NCI-H1436 treated with DMSO at 0.1 percent for 48 hours (cell line): ENCODE measurements at regions not wholly inside any gene's neighbourhood (a gene's known extent, or its start where the extent isn't known, plus 50 kb on each side); places are given as distances from the start of the nearest gene placed in this dataset.
"Not testable (repeated sequence)": the region's sequence is repeated elsewhere in the genome, so short reads cannot be mapped to it uniquely, and the experiment has no call there.

Experiments used
- DNase-seq: peaks from one replicate; lab custom pipeline; 2025; lab: John Stamatoyannopoulos, UW

GRCh38 chr13:90798381-90798780 lies 549.1 kb upstream of the MIR17HG start:
- no peak for DNase-seq

DNA sequence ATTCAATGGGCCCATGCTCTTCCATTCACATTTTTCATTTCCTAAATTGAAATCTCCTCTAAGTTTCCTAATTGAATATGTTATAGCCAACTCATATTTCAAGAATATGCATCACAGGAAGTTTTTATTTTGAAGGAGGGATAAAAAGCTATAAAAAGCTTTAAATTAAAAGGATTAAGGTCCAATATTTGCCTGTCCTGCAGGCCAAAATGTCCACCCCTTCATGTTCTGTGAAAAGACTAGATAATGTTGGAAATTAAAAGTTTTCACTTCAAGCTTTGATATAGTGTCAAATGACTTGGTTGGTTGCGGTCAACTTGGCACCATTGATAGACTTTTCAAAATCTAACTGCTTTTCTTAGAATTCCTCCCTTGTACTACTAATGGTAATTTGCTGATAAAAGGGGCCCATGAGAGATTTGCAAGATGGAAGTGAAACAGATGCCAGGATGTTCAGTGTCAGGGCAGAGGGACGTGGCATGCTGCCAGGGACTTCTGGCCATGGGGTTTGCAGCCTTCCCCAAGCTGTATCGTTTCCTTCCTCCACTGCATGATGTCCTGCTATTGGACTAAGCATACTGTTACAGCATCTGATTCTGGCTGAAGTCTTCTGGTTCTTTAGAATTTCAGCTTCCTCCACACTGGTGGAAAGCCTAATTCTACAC lies 547.3 kb upstream of the MIR17HG start:
- no peak for DNase-seq

DNA sequence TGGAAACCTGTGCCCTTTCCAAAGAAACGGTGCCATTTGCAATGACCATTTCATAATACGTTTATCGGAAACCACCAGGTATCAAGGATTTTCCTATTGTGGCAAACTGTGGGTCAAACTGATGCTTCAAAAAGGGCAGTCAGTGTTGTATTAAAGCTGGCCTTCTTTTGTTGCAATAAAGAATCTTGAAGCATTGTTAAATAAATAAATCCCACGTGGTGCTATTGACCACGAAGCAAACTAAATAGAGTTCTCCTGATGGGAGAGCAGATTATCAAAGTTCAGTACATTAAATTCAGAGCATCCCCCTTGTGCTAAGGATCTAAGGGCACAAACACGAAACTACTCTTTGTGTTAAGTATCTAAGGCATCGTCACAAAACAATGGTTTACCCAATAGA lies 545.9 kb upstream of the MIR17HG start:
- no peak for DNase-seq

- DNase-seq: no peak
Measured at GRCh38 chr13:90803210-90803609, 544.3 kb upstream of the MIR17HG start.

DNA sequence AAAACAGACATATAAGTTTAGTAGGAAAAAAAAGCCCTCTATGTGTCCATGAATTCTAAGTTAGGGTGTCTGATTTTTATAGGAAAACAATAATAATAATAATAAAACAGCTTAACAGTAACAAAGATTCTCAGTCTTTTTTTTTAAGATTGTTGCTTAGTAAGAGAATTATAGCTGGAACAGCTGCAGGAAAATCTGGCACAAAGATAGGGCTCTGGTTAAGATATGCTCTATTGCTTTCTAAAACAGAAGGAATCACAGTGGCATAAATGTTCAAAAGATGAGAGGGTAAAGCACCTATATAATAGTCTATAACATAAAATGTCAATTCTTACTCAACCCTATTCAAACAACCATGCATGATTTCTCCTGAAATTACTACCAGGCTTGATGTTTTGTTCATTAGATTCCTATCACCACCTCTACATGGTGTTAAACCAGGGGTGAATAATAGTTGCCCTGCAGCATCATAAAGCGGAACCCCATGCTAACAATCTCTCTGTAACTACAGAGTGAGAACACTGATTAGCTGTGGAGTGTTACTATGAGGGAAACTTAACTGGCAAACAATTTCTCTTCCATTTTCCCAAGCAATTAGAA lies 541.4 kb upstream of the MIR17HG start:
- no peak for DNase-seq

DNA sequence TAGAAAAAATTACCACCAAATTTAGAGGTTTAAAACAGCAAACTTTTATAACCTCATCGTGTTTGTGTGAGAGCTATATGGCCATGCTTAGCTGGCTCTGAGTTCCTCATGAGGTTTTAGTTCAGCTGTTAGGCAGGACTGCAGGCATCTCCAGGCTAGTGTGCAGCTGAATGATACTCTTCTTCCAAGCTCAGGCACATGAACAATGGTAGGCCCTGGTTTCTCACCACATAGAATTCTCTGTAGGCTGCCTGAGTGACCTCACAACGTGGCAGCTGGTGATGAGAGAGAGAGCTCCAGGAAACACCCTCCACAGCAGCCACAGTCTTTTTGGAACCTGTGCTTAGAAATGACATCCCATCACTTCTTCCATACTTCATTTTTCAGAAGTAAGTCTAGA lies 540.6 kb upstream of the MIR17HG start:
- DNase-seq: no peak

GRCh38 chr13:90808838-90809237 lies 538.6 kb upstream of the MIR17HG start:
- DNase-seq: no peak

GRCh38 chr13:90824032-90824431 lies 523.5 kb upstream of the MIR17HG start:
- DNase-seq: no peak

DNA sequence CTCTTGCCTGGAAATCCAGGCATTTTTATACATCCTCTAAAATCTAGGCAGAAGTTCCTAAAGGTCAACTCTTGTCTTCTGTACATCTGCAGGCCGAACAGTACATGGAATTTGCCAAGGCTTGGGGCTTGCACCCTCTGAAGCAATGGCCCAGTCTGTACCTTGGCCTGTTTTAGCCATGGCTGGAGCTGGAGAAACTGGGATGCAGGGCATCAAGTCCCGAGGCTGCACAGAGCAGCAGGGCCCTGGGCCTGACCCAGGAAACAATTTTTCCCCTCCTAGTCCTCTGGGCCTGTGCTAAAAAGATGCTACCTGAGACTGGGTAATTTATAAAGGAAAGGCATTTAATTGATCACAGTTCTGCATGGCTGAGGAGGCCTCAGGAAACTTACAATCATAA lies 520.8 kb upstream of the MIR17HG start:
- DNase-seq: no peak

DNA sequence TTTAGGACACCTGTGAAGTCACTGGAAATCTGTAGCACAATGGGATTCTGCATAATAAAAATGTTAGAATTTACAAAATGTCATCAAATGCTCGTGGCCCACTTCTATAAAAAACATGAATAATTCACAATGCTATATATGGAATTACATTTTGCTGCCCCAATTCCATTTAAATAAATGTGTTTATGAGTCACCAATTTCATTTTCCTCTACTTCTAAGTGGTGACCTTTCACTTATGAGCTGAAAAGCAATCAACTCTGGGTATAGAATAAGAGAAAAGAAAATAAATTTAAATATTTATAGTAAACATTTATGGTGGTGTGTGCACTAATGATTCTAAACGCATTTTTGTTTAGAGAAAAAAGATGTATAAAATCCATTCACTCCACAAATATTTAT lies 516.7 kb upstream of the MIR17HG start:
- DNase-seq: no peak

DNA sequence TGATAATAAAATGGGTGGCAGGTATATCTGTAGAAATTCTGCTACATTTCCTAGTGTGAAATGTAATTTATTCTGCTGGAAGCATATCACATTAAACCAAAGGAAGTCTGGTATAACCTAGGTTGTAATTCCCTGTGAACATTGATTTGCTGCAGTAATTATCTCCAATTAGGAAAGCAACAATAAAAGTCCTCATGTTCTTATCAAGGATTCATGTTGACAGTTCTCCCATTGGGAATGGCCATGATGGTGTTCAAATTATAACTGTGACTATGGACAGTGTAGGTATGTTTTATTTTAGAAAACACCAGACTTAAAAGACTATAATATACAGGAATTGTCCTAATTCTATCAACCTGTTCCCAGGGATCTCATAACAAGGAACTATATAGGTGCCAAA lies 513.5 kb upstream of the MIR17HG start:
- DNase-seq: no peak

- DNase-seq: no peak
Measured at GRCh38 chr13:90834700-90835099, 512.8 kb upstream of the MIR17HG start.

- DNase-seq: no peak
Measured at GRCh38 chr13:90835826-90836225, 511.7 kb upstream of the MIR17HG start.

DNA sequence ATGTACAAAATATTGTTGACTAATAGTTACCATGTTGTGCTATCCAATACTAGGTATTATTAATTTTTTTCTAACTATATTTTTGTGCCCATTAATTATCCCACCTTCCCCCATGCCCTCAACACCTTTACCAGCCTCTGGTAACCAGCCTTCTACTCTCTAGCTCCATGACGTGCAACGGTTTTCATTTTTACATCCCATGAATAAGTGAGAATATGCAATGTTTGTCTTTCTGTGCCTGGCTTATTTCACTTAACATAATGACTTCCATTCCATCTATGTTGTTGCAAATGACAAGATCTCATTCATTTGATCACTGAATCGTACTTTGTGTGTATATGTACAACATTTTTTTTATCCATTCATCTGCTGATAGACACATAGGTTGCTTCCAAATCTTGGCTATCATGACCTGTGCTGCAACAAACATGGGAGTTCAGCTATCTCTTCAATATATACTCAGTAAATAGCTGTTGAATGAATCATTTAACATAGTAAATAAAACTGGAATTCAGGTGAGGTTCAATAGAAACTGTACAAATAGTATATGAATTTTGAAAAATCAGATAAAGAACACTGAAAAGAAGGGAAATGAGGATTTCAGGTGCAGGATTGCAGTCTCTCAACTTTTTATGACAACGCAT lies 509.0 kb upstream of the MIR17HG start:
- DNase-seq: no peak

DNA sequence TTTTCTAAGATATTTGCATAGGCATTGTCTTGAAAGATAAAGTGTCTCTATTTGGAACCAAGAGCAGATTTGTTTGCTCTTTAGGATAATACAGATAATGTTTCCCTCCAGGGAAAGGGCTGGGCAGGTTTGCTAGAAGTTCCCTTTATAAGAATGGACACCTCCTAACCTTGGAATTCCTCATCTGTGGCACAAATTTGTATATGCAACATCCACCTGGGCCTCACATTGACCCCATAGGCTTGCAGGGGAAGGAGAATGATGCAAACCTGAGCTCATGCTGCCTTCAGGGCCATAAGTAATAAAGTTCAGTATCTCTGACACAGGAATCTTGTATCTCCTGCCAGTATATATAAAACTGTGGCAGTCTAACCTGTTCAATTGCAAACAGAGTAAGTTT lies 508.4 kb upstream of the MIR17HG start:
- DNase-seq: no peak

GRCh38 chr13:90846936-90847335 lies 500.6 kb upstream of the MIR17HG start:
- DNase-seq: no peak

DNA sequence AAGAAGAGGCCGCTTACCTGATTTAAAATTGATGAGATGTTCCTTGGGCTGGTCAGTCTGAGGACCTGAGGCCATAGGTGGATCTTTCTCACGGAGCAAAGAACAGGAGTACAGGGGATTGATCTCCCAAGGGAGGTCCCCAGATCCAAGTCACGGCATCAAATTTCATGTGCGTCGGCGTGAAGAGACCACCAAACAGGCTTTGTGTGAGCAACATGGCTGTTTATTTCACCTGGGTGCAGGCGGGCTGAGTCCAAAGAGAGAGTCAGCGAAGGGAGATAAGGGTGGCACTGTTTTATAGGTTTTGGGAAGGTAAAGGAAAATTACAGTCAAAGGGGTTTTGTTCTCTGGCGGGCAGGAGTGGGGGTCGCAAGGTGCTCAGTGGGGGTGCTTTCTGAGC lies 493.8 kb upstream of the MIR17HG start:
- not testable (repeated sequence) for DNase-seq

- no peak for DNase-seq
Measured at GRCh38 chr13:90857921-90858320, 489.6 kb upstream of the MIR17HG start.

DNA sequence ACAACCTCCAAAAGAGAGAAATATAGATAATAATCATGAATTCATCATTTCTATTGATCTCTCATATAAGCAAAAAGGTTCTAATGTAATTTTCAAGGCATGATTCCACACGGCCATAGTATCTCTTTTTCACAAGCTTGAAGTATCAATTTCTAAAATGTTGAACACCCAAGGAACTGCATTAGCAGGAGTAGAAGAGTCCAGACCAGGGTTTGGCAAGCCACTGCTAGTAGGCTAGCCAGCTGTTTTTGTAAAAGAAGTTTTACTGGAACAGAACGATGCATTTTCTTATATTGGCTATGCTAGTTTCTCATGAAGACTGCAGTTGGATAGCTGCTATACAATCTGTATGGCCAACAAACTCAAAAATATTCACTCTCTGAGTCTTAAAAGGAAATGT lies 481.5 kb upstream of the MIR17HG start:
- no peak for DNase-seq

DNA sequence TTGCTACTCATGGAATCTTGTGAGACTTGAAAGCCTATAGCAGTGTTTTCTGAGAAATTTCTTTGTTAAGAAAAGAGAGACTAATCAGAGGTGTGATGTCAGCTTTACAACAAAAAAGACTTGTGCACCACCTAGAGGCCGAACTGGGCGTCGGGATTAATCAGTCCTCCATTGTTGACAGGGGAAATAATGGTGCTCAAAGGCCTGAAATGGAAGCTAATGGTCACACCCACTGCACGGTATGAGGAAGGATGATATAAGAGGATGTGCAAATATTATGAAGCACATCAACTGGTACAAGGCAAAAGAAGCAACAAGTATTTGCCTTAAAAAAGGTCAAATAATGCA lies 480.2 kb upstream of the MIR17HG start:
- no peak for DNase-seq

DNA sequence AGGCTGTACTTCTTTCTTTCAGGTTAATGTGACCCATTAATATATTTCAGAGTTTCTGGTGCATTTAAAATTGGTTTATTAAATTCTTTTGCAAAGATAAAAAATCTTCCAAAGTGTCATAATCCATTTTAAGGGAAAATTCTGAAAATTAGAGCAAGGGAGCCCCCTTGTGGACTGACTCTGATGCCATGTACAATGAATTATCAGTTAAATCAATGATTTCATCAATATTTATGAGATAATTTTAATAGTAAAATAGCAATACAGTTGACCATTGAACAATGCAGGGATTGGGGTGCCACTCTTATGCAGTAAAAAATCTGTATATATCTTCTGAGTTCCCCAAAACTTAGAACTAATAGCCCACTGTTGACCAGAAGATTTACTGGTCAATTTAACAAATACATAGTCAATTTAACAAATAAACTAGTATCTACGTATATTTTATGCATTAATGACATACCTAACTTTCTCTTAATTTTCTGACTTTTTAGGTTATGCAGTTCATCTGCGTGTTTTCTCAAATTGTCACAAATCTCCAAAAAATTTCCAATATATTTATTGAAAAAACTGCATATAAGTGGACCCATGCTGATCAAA lies 479.1 kb upstream of the MIR17HG start:
- DNase-seq: no peak

DNA sequence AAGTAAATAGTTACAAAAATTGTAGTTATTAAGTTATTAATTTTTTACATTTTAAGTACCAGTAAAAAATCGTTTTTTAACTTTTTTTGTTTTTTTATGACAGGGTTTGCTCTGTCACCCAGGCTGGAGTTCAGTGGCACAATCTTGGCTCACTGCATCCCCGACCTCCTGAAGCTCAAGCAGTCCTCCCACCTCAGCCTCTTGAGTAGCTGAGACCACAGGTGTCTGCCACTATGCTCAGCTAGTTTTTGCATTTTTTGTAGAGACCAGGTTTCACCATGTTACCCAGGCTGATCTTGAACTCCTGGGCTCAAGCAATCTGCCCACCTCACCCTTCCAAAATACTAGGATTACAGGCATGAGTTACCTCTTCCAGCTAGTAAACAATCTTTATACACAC lies 477.9 kb upstream of the MIR17HG start:
- no peak for DNase-seq

- no peak for DNase-seq
Measured at GRCh38 chr13:90872491-90873025, 474.9 kb upstream of the MIR17HG start.
